H9 (cell line): ENCODE measurements at regions not wholly inside any gene's neighbourhood (a gene's known extent, or its start where the extent isn't known, plus 50 kb on each side); places are given as distances from the start of the nearest gene placed in this dataset.

Source experiments
- DNase-seq: peaks from one replicate; pipeline ENCODE4 v3.0.0-alpha.2; 2017
- H2AFZ ChIP-seq: one replicate; pipeline ENCODE4 v1.6.1; 2013; ENCODE audit warnings: mild to moderate bottlenecking, low read length, control low read depth, moderate library complexity
- H2AK5ac ChIP-seq: 2 replicates; pipeline ENCODE4 v1.6.1; 2013; ENCODE audit warnings: low read length, control low read depth, mixed read lengths; ENCODE audit not compliant: insufficient read length
- H2BK120ac ChIP-seq: one replicate; pipeline ENCODE4 v1.6.1; 2013; ENCODE audit warnings: low read depth, mild to moderate bottlenecking, low read length, control low read depth, inconsistent platforms; ENCODE audit not compliant: poor library complexity, severe bottlenecking
- H2BK12ac ChIP-seq: 2 replicates; pipeline ENCODE4 v1.6.1; 2013; ENCODE audit warnings: low read length, control low read depth, mixed read lengths, low read depth; ENCODE audit not compliant: insufficient read length
- H2BK15ac ChIP-seq: 2 replicates; pipeline ENCODE4 v1.6.1; 2013; ENCODE audit warnings: low read depth, low read length, control low read depth
- H2BK20ac ChIP-seq: one replicate; pipeline ENCODE4 v1.6.1; 2013; ENCODE audit warnings: low read depth, mild to moderate bottlenecking, low read length, control low read depth, inconsistent platforms; ENCODE audit not compliant: poor library complexity, severe bottlenecking
- H2BK5ac ChIP-seq: 2 replicates; pipeline ENCODE4 v1.6.1; 2013; ENCODE audit warnings: low read length, control low read depth, mixed read lengths; ENCODE audit not compliant: insufficient read length
- H3K14ac ChIP-seq: 2 replicates; pipeline ENCODE4 v1.6.1; 2013; ENCODE audit warnings: low read length, control low read depth; ENCODE audit not compliant: insufficient read depth
- H3K18ac ChIP-seq: 2 replicates; pipeline ENCODE4 v1.6.1; 2013; ENCODE audit warnings: low read depth, mild to moderate bottlenecking, mixed read lengths, low read length, control low read depth; ENCODE audit not compliant: insufficient read length
- H3K23ac ChIP-seq: 2 replicates; pipeline ENCODE4 v1.6.1; 2013; ENCODE audit warnings: low read length, control low read depth, mixed read lengths, low read depth; ENCODE audit not compliant: insufficient read length
- H3K23me2 ChIP-seq: 2 replicates; pipeline ENCODE4 v1.6.1; 2013; ENCODE audit warnings: low read depth, mild to moderate bottlenecking, mixed read lengths, low read length, control low read depth; ENCODE audit not compliant: insufficient read length, poor library complexity, severe bottlenecking
- H3K27ac ChIP-seq: 2 replicates; pipeline ENCODE4 v1.5.1; 2013; ENCODE audit warnings: low read length, control low read depth, mixed read lengths, low read depth; ENCODE audit not compliant: insufficient read length
- H3K27me3 ChIP-seq: 2 replicates; pipeline ENCODE4 v1.6.1; 2013; ENCODE audit warnings: low read length, control low read depth, inconsistent platforms; ENCODE audit not compliant: insufficient read depth
- H3K4ac ChIP-seq: 2 replicates; pipeline ENCODE4 v1.6.1; 2013; ENCODE audit warnings: low read depth, mild to moderate bottlenecking, control low read depth, inconsistent platforms, low read length, moderate library complexity
- H3K4me1 ChIP-seq: 2 replicates; pipeline ENCODE4 v1.6.1; 2013; ENCODE audit warnings: low read length, control low read depth, inconsistent platforms; ENCODE audit not compliant: insufficient read depth
- H3K4me2 ChIP-seq: 2 replicates; pipeline ENCODE4 v1.6.1; 2013; ENCODE audit warnings: low read length, control low read depth, mixed read lengths; ENCODE audit not compliant: insufficient read length, insufficient read depth
- H3K56ac ChIP-seq: 2 replicates; pipeline ENCODE4 v1.6.1; 2013; ENCODE audit warnings: low read depth, mild to moderate bottlenecking, mixed read lengths, low read length, control low read depth; ENCODE audit not compliant: insufficient read length
- H3K79me1 ChIP-seq: 2 replicates; pipeline ENCODE4 v1.6.1; 2013; ENCODE audit warnings: low read depth, mild to moderate bottlenecking, moderate library complexity, low read length, control low read depth, inconsistent platforms; ENCODE audit not compliant: insufficient read depth, poor library complexity, severe bottlenecking
- H3K79me2 ChIP-seq: 2 replicates; pipeline ENCODE4 v1.6.1; 2013; ENCODE audit warnings: low read length, control low read depth, inconsistent platforms; ENCODE audit not compliant: insufficient read depth
- H3K9ac ChIP-seq: 2 replicates; pipeline ENCODE4 v1.6.1; 2013; ENCODE audit warnings: low read length, control low read depth, mixed read lengths; ENCODE audit not compliant: insufficient read length; ENCODE audit errors: extremely low read depth
- H3K9me3 ChIP-seq: one replicate; pipeline ENCODE4 v1.6.1; 2013; ENCODE audit warnings: low read depth, low read length, inconsistent platforms; ENCODE audit not compliant: control insufficient read depth
- H3T11ph ChIP-seq: one replicate; pipeline ENCODE4 v1.6.1; 2013; ENCODE audit warnings: mild to moderate bottlenecking, low read length, control low read depth, inconsistent platforms
- H4K20me1 ChIP-seq: one replicate; pipeline ENCODE4 v1.6.1; 2013; ENCODE audit not compliant: control insufficient read depth, insufficient read length, insufficient read depth
- H4K5ac ChIP-seq: 2 replicates; pipeline ENCODE4 v1.6.1; 2013; ENCODE audit warnings: low read depth, mild to moderate bottlenecking, mixed read lengths, low read length, control low read depth; ENCODE audit not compliant: insufficient read length
- H4K8ac ChIP-seq: replicated peaks from 2 replicates; pipeline ENCODE4 v1.6.1; 2013; ENCODE audit warnings: low read length, control low read depth, mixed read lengths, low read depth; ENCODE audit not compliant: insufficient read length
- H4K91ac ChIP-seq: 2 replicates; pipeline ENCODE4 v1.6.1; 2013; ENCODE audit warnings: low read depth, mild to moderate bottlenecking, moderate library complexity, mixed read lengths, low read length, control low read depth; ENCODE audit not compliant: insufficient read length
- H3K27ac Mint-ChIP-seq, 3 experiments: 2 replicates in 2 of 3; 3 replicates in 1 of 3; pipeline ENCODE4 v1.8.0; 2020 to 2021; ENCODE audit warnings: mixed read lengths in 3 of 3, mild to moderate bottlenecking in 1 of 3, moderate library complexity in 1 of 3
- H3K27me3 Mint-ChIP-seq: 2 replicates; pipeline ENCODE4 v1.8.0; 2021; ENCODE audit warnings: low read depth, mild to moderate bottlenecking, moderate library complexity, mixed read lengths
- H3K36me3 Mint-ChIP-seq, 3 experiments: 2 replicates in 2 of 3; 3 replicates in 1 of 3; pipeline ENCODE4 v1.8.0; 2020 to 2021; ENCODE audit warnings: low read depth in 3 of 3, mixed read lengths in 3 of 3; ENCODE audit not compliant: insufficient read depth in 1 of 3
- H3K4me1 Mint-ChIP-seq, 2 experiments: 2 replicates each; pipeline ENCODE4 v1.8.0; 2020; ENCODE audit warnings: mixed read lengths in 2 of 2
- H3K4me3 Mint-ChIP-seq, 2 experiments: 2 replicates in 1 of 2; 3 replicates in 1 of 2; pipeline ENCODE4 v1.8.0; 2020 to 2021; ENCODE audit warnings: mild to moderate bottlenecking in 2 of 2, mixed read lengths in 2 of 2, moderate library complexity in 1 of 2
- H3K9me3 Mint-ChIP-seq, 2 experiments: 2 replicates in 1 of 2; 3 replicates in 1 of 2; pipeline ENCODE4 v1.8.0; 2020; ENCODE audit warnings: mild to moderate bottlenecking in 2 of 2, mixed read lengths in 2 of 2, moderate library complexity in 1 of 2
- WGBS: extraction: QIAGEN DNeasy Blood & Tissue Kit; methylation state at CpG from one replicate; pipeline ENCODE4 v1.1.7; 2013; ENCODE audit warnings: missing lambda C conversion rate, low lambda C conversion rate, mixed read lengths; ENCODE audit not compliant: insufficient read length; ENCODE audit errors: extremely low coverage; 5-methylcytosine and 5-hydroxymethylcytosine counted together
- TF ChIP-seq, protein P1 (sequence below): fragments of 200-600 bp; sonication (generic); conservative IDR thresholded peaks from 3 replicates; pipeline ENCODE4 v1.8.0; 2021; ENCODE audit warnings: antibody characterized with exemption, mild to moderate bottlenecking

DNA sequence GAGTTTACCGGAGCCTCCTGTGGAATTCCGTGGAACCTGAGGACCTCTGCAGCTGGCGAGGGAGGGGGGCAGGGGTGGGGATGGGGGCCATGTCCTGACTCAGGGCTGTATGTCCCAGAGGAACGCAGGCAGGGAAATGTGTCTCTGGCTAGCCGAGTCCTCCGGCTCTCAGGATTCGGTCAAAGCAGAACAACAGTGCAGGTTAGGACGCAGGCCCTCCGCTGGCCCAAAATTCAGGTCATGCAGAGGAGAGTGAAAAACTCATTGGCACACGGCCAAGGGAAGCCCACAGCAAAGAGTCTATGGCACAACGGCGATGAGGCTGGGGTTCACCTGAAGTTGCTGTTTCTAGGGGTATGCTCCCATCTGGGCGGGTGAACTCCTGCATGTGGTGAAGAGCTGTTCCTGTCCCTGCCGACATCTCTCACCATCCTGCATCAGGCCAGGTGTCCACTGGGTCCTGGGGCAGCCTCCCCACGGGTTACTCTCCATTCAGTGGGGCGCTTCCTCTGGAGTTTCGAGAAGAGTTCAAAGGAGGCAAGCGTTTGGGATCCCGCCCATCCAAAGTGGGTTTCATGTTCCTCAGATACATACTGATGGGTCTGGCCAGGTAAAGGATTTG, 1055.3 kb downstream of the BRD1 start:
- no peak overlapping the region for H3K23ac ChIP-seq
- no peak overlapping the region for H3K4me2 ChIP-seq
- H2BK120ac ChIP-seq = no peak overlapping the region
- H3K9ac ChIP-seq = no peak overlapping the region
- H3K4me1 ChIP-seq = no peaks in the 10 kb centered on the region
- H3K27ac ChIP-seq = no peak overlapping the region
- no peaks in the 10 kb centered on the region for H3K27me3 ChIP-seq
- no peak overlapping the region for H3K14ac ChIP-seq
- no peak overlapping the region for H2BK15ac ChIP-seq
- H2BK12ac ChIP-seq = no peak overlapping the region
- no peaks in the 10 kb centered on the region for H3K9me3 ChIP-seq
- no peak overlapping the region for H4K5ac ChIP-seq
- no peaks in the 10 kb centered on the region for H3K4me1 Mint-ChIP-seq
- no peak overlapping the region for H4K91ac ChIP-seq
- no peak overlapping the region for H2BK5ac ChIP-seq
- no peaks in the 10 kb centered on the region for H3K79me1 ChIP-seq
- H3K18ac ChIP-seq = no peak overlapping the region
- H3K56ac ChIP-seq = no peak overlapping the region
- H2BK20ac ChIP-seq = no peak overlapping the region
- no peak overlapping the region for H2AK5ac ChIP-seq
- peaks cover 0 to 14% (median 4%) of the 10 kb centered on the region in 3 experiments; a peak in 3 of 7 replicates for H3K36me3 Mint-ChIP-seq
- H3T11ph ChIP-seq = no peak overlapping the region
- no peak overlapping the region for H4K8ac ChIP-seq
- no peaks in the 10 kb centered on the region for H4K20me1 ChIP-seq
- no peak overlapping the region for H2AFZ ChIP-seq
- H3K79me2 ChIP-seq = no peaks in the 10 kb centered on the region
- no peak overlapping the region for H3K4me3 Mint-ChIP-seq
- H3K23me2 ChIP-seq = no peaks in the 10 kb centered on the region
- H3K27me3 Mint-ChIP-seq = peaks cover 5% of the 10 kb centered on the region
- H3K27ac Mint-ChIP-seq = no peak overlapping the region
- WGBS = no CpG with 5 or more reads among the region's 19 CpGs
- H3K4ac ChIP-seq = no peak overlapping the region
- H3K9me3 Mint-ChIP-seq = peaks cover 30 to 32% of the 10 kb centered on the region in 2 experiments
- DNase-seq = no peak
- TF ChIP-seq, protein P1, sequence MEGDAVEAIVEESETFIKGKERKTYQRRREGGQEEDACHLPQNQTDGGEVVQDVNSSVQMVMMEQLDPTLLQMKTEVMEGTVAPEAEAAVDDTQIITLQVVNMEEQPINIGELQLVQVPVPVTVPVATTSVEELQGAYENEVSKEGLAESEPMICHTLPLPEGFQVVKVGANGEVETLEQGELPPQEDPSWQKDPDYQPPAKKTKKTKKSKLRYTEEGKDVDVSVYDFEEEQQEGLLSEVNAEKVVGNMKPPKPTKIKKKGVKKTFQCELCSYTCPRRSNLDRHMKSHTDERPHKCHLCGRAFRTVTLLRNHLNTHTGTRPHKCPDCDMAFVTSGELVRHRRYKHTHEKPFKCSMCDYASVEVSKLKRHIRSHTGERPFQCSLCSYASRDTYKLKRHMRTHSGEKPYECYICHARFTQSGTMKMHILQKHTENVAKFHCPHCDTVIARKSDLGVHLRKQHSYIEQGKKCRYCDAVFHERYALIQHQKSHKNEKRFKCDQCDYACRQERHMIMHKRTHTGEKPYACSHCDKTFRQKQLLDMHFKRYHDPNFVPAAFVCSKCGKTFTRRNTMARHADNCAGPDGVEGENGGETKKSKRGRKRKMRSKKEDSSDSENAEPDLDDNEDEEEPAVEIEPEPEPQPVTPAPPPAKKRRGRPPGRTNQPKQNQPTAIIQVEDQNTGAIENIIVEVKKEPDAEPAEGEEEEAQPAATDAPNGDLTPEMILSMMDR = no peak
